GM23248 (cell line): ENCODE measurements at regions not wholly inside any gene's neighbourhood (a gene's known extent, or its start where the extent isn't known, plus 50 kb on each side); places are given as distances from the start of the nearest gene placed in this dataset.

Experiments used
- EZH2 ChIP-seq: fragments of 200-600 bp; sonication (generic); IDR thresholded peaks from 2 replicates; pipeline ENCODE4 v1.6.1; 2018; ENCODE audit warnings: antibody characterized with exemption, mild to moderate bottlenecking; ENCODE audit not compliant: insufficient read depth, poor library complexity, severe bottlenecking
- EZH2phosphoT487 ChIP-seq: fragments of 200-600 bp; sonication (generic); IDR thresholded peaks from 2 replicates; pipeline ENCODE4 v1.6.1; 2018; ENCODE audit warnings: antibody characterized with exemption, moderate library complexity, mild to moderate bottlenecking, low read depth; ENCODE audit not compliant: insufficient read depth

GRCh38 chrX:43224496-43224895, 431.6 kb upstream of the MAOA start:
- TF ChIP-seq EZH2 (no peak), EZH2phosphoT487 (no peak)
